PFSK-1 (cell line): ENCODE measurements at regions not wholly inside any gene's neighbourhood (a gene's known extent, or its start where the extent isn't known, plus 50 kb on each side); places are given as distances from the start of the nearest gene placed in this dataset.

Experiments
- FOXP2 ChIP-seq: optimal IDR thresholded peaks from 2 replicates; pipeline ENCODE3; 2011; ENCODE audit warnings: borderline replicate concordance, control low read depth, inconsistent platforms; ENCODE audit not compliant: insufficient read depth; ENCODE audit errors: extremely low read length, extremely low read depth
- POLR2AphosphoS5 ChIP-seq: IDR thresholded peaks from 2 replicates; pipeline ENCODE4 v1.6.1; 2012; ENCODE audit warnings: low read depth, mild to moderate bottlenecking, control low read depth, low read length, moderate library complexity
- SIN3A ChIP-seq: IDR thresholded peaks from 2 replicates; pipeline ENCODE4 v1.6.1; 2012; ENCODE audit warnings: mild to moderate bottlenecking, low read length, moderate library complexity, borderline replicate concordance; ENCODE audit not compliant: insufficient read depth
- TAF1 ChIP-seq: IDR thresholded peaks from 2 replicates; pipeline ENCODE4 v1.6.1; 2012; ENCODE audit warnings: low read length, control low read depth, borderline replicate concordance; ENCODE audit not compliant: insufficient read depth
- TF ChIP-seq, protein P1 (sequence below), 2 experiments: IDR thresholded peaks; 2 replicates each; pipeline versions ENCODE4 v1.6.1 to v1.8.0; 2011 to 2012; ENCODE audit warnings: low read depth in 2 of 2, low read length in 2 of 2, control low read depth in 1 of 2, inconsistent platforms in 1 of 2, mild to moderate bottlenecking in 1 of 2, moderate library complexity in 1 of 2; ENCODE audit not compliant: insufficient read depth in 1 of 2

- no peak for TF ChIP-seq FOXP2
- TF ChIP-seq POLR2AphosphoS5, result no peak
- TF ChIP-seq SIN3A, result no peak
- no peak for TF ChIP-seq TAF1
- TF ChIP-seq, protein P1, sequence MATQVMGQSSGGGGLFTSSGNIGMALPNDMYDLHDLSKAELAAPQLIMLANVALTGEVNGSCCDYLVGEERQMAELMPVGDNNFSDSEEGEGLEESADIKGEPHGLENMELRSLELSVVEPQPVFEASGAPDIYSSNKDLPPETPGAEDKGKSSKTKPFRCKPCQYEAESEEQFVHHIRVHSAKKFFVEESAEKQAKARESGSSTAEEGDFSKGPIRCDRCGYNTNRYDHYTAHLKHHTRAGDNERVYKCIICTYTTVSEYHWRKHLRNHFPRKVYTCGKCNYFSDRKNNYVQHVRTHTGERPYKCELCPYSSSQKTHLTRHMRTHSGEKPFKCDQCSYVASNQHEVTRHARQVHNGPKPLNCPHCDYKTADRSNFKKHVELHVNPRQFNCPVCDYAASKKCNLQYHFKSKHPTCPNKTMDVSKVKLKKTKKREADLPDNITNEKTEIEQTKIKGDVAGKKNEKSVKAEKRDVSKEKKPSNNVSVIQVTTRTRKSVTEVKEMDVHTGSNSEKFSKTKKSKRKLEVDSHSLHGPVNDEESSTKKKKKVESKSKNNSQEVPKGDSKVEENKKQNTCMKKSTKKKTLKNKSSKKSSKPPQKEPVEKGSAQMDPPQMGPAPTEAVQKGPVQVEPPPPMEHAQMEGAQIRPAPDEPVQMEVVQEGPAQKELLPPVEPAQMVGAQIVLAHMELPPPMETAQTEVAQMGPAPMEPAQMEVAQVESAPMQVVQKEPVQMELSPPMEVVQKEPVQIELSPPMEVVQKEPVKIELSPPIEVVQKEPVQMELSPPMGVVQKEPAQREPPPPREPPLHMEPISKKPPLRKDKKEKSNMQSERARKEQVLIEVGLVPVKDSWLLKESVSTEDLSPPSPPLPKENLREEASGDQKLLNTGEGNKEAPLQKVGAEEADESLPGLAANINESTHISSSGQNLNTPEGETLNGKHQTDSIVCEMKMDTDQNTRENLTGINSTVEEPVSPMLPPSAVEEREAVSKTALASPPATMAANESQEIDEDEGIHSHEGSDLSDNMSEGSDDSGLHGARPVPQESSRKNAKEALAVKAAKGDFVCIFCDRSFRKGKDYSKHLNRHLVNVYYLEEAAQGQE (IDR thresholded peaks at IDR 0.05; ENCODE audit: insufficient read depth in 1 of 2, low read depth in 2 of 2, low read length in 2 of 2), result no peak
These were observed 118.5 kb upstream of the PAQR3 start for GRCh38 chr4:79057772-79058171.

DNA sequence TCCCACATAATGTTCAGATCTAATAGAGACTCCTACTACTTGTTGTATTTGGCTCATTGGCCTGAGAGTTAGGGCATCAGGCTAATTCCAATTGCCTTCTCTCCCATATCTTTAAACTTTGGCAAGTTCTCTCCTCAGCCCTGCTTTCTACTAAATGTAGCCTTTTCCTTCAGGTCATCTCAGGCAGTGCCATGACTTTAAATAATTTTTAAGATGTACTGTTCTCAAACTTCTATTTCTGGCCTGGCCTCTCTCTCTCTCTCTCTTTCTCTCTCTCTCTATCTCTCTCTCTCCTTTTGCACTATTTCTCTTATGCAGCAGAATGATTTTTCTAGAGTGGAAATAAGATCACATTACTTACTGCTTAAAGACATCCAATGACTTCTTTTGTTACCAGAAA, 114.5 kb upstream of the PAQR3 start:
- TF ChIP-seq, protein P1 (IDR thresholded peaks at IDR 0.05; ENCODE audit: insufficient read depth in 1 of 2, low read depth in 2 of 2, low read length in 2 of 2), result no peak
- no peak for TF ChIP-seq SIN3A
- TF ChIP-seq POLR2AphosphoS5, result no peak
- no peak for TF ChIP-seq FOXP2
- no peak for TF ChIP-seq TAF1

- TF ChIP-seq TAF1 (no peak), POLR2AphosphoS5 (no peak), FOXP2 (no peak), SIN3A (no peak)
- TF ChIP-seq, protein P1 (IDR thresholded peaks at IDR 0.05; ENCODE audit: insufficient read depth in 1 of 2, low read depth in 2 of 2, low read length in 2 of 2), result no peak
These were observed 111.3 kb upstream of the PAQR3 start for GRCh38 chr4:79050541-79050880.

DNA sequence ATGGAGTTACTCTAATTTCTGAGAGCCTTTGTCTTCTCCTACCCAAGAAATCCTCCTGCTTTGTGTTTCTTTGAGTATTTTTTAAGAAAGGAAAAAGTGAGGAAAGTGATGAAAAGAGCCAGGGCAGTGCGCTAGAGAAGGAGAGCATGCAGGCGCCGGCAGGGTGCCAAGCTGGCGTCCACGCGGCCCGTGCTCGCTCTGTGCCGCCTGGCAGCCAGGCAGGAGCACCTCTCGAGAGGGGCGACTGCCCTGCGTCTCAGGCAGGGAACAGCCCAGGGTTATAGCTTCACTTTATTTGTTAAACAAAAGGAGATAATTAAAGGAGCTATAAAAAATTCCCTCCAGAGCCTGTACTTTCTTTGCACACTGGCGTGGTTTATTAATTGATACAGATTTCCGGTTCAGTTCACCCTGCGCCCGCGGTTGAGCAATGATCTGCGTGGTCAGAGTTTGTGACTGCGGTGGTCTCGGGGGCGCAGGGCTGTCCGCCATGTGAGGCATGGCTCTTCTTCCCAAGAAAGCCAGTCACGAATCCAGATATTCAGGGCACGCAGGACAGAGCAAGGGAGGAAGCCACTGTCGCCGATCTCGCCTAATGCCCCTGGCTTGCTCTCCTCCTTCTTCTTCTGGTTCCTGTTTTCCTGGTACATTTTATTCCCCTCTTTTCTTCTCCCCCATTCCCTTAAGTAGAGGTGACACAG, 110.8 kb upstream of the PAQR3 start:
- TF ChIP-seq, protein P1 (IDR thresholded peaks at IDR 0.05; ENCODE audit: insufficient read depth in 1 of 2, low read depth in 2 of 2, low read length in 2 of 2), result no peak
- TF ChIP-seq POLR2AphosphoS5 (no peak), TAF1 (no peak), SIN3A (no peak), FOXP2 (no peak)
